ENCODE measurements at regions not wholly inside any gene's neighbourhood (a gene's known extent, or its start where the extent isn't known, plus 50 kb on each side); places are given as distances from the start of the nearest gene placed in this dataset.

DNA sequence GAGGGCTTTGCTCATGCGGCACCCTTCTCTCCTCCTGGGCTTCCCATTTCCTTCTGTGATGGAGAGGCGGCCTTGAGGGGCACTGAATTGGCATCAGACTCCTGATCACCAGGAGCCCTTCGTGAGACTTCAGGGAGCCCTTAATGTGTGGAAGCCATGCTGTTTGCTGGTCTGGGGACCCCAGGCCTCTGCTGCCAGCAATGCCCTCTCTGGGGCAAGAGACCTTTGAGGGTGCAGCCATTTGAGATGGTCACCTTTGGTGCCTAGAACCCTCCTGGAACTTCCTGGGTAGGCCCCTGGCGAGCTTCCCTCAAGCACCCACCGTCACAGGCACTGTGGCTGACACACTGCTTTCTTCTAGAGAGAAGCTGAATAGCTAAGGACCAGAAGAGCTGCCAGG is 338.7 kb upstream of the IRX4 start:
- DNase-seq (ENCODE audit: low read depth in 2 of 3, low spot score in 2 of 3) = no peak

DNA sequence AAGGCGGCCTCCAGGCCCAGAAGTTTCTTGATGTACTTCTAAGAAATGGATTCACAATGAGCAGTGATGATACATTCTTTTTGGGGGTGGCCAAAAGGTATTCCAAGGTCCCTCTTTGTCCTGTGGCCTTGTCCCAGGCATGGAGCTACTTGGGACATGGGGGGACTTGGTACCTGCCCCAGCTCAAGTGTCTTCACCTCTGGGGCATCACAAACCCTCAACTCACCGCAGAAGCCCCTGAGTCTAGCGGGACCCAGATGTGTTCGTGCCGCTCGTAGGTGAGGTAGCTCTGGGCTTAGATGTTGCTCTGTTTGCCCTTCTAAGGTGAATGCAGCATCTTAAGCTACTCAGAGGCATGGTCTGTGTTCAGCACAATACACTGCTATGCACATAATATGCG is 338.0 kb upstream of the IRX4 start:
- no peak for DNase-seq (ENCODE audit: low read depth in 2 of 3, low spot score in 2 of 3)

GRCh38 chr5:2219149-2219776 is 336.5 kb upstream of the IRX4 start:
- DNase-seq (ENCODE audit: low read depth in 2 of 3, low spot score in 2 of 3) = no peak

DNA sequence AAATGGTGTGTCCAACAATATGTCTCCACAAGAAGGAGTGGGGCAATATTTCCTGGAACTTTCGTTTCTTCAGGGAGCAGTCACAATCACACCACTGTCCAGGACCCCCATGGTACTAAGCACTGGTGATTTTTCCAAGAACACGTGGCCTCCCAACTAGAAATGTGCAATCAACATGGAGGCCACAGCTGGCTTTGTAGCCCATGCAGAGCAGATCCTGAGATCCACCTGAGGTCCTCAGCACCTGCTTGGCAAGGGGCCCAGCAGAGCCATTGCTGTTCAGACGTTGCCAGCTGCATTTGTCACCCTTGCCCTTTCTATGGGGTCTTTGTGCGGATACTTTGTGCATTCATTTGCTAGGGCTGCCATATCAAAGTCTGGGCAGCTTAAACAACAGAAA is 334.5 kb upstream of the IRX4 start:
- DNase-seq (ENCODE audit: low read depth in 2 of 3, low spot score in 2 of 3) = no peak

- DNase-seq (ENCODE audit: low read depth in 2 of 3, low spot score in 2 of 3) = no peak
Observed at GRCh38 chr5:2214910-2215590, 332.3 kb upstream of the IRX4 start.

GRCh38 chr5:2213121-2213730 is 330.5 kb upstream of the IRX4 start:
- DNase-seq (ENCODE audit: low read depth in 2 of 3, low spot score in 2 of 3) = no peak

- no peak for DNase-seq (ENCODE audit: low read depth in 2 of 3, low spot score in 2 of 3)
Observed at GRCh38 chr5:2212481-2212880, 329.8 kb upstream of the IRX4 start.

DNA sequence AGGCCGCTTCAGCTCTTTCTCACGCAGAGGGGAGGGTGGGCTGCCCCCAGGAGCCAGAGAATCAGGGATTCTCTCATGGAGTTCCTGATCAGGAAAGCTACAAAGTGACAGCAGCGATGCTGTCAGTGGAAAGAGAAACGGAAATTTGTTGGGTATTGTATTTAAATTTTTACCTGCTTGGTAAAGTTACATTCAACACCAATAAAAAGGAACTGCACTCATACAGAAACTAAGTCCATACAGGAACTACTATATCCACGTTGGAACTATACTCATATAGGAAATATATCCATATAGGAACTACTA is 325.5 kb upstream of the IRX4 start:
- no peak for DNase-seq (ENCODE audit: low read depth in 2 of 3, low spot score in 2 of 3)

DNA sequence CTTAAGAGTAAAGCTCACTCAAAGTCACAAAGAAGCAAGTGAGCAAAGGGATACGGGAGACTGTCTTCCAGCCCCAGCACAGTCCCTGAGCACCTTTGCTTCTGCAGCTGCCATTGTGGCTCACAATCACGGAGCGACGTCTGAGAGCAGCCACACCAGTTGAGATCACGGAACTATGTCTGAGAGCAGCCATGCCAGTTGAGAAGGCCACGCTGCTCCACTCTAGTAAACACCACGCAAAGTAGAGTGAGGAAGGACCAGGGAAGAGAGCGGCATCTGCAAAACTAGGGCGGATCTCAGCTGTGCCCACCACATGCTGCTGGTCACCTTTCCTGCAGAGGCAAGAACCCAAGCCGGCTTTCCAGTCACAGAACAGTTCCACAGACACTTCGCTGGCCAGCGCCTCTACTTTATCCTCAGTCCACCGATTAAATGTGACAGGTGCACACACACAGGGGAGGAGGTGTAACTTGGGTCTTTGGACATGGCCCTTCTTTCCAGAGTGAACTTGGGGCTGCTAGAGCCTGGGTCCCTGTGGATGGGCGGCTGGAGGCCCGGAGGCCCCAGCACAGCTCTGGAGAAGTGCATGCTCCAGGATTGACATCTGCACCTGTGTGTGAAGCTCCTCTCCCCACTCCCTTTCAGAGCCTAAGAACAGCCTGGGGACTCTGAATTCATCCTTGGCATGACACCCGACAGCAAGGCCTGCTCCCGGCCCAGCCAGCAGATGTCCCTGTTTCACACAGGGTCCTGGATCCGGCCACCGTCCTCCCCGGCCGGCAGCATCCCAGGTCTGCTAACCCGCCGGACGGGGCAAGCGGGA is 324.9 kb upstream of the IRX4 start:
- DNase-seq (ENCODE audit: low read depth in 2 of 3, low spot score in 2 of 3) = peak in 1 of 3 donors; percentile 3

DNA sequence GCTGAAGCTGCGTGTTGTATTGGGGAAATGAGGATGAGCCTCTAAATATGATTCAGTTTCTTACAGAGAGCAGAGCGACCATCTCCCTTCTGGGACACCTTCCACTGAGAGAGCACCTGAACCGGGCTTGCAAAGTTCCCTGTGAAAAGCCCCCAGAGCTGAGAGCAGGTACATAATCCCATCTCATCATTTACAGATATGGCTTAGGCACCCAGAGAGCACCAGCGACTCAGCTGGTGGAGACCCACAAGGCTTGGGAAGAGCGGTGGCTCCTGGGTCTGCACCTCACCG is 324.3 kb upstream of the IRX4 start:
- DNase-seq (ENCODE audit: low read depth in 2 of 3, low spot score in 2 of 3) = no peak

- no peak for DNase-seq (ENCODE audit: low read depth in 2 of 3, low spot score in 2 of 3)
Observed at GRCh38 chr5:2206293-2207108, 323.8 kb upstream of the IRX4 start.

DNA sequence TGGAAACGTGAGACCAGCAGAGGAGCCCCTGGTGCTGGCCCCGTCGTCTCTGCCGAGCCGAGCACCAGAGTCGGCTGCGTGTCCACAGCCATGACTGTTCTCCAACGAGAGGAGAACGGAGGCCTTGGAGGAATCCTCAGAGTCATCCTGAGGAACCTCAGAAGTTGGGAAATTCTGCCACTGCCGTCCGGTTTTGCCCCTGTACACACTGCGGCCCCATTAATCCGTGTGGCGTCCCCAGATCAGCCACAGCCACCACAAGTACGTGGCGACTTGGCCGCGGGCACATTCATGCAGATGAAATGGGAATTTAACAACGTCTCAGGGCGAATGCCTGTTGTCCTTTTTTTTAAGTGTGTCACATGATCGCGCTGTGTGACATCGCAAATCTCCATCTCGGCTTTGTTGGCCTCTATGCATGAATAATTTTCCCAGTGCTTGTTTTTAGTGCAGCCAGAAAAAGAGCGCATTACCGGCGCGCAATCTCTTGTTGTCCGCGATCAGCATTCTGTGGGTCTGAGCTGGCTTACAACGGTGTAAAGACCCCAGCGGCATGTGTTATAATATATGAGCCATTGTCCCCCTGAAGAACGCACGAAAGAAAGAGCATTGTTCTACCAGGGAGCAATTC is 323.0 kb upstream of the IRX4 start:
- DNase-seq (ENCODE audit: low read depth in 2 of 3, low spot score in 2 of 3) = no peak

DNA sequence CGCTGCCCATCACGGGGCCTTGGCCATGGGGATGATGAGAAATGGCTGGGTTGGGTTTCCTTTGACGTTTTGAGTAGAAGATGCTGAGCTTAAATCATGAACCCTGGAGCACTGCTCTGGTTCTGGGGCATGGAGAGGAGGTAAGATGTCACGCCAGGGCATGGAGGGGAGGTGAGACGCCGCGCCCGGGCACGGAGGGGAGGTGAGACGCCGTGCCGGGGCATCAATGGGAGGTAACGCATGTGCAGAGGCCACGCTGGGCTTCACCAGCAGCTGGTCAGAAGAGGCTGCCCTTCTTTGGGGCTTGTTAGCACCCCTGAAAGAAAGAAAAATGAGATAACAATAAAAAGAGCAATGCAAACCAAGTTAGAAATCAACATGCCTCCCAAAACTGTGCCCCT is 322.5 kb upstream of the IRX4 start:
- DNase-seq (ENCODE audit: low read depth in 2 of 3, low spot score in 2 of 3) = no peak

GRCh38 chr5:2204366-2205184 is 321.9 kb upstream of the IRX4 start:
- no peak for DNase-seq (ENCODE audit: low read depth in 2 of 3, low spot score in 2 of 3)

GRCh38 chr5:2203774-2204173 is 321.0 kb upstream of the IRX4 start:
- DNase-seq (ENCODE audit: low read depth in 2 of 3, low spot score in 2 of 3) = no peak

- DNase-seq (ENCODE audit: low read depth in 2 of 3, low spot score in 2 of 3) = no peak
Observed at GRCh38 chr5:2201832-2202231, 319.1 kb upstream of the IRX4 start.

GRCh38 chr5:2201421-2201820 is 318.7 kb upstream of the IRX4 start:
- no peak for DNase-seq (ENCODE audit: low read depth in 2 of 3, low spot score in 2 of 3)

DNA sequence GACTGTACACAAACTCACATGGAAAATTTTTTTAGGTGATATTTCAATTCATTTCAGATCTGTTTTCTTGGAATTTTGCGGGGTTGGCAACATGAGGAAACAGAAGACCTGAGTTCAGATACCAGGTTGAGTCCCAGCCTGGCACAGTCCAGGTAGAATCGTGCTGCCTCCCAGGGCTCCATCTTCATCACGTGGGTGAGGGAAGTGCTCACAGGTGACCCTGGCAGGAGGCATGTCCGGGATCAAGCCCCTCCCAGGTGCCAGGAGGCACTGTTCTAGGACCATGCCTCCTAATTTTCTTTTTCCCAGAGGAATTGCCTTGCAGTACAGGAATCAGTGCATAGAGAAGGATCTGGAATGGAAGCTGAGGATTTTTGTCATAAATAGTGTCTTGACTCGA is 318.3 kb upstream of the IRX4 start:
- no peak for DNase-seq (ENCODE audit: low read depth in 2 of 3, low spot score in 2 of 3)

- no peak for DNase-seq (ENCODE audit: low read depth in 2 of 3, low spot score in 2 of 3)
Observed at GRCh38 chr5:2200261-2200950, 317.7 kb upstream of the IRX4 start.
